H9 (cell line): ENCODE measurements at regions not wholly inside any gene's neighbourhood (a gene's known extent, or its start where the extent isn't known, plus 50 kb on each side); places are given as distances from the start of the nearest gene placed in this dataset.

Source experiments
- DNase-seq: peaks from one replicate; pipeline ENCODE4 v3.0.0-alpha.2; 2017
- H2AFZ ChIP-seq: one replicate; pipeline ENCODE4 v1.6.1; 2013; ENCODE audit warnings: mild to moderate bottlenecking, low read length, control low read depth, moderate library complexity
- H2AK5ac ChIP-seq: 2 replicates; pipeline ENCODE4 v1.6.1; 2013; ENCODE audit warnings: low read length, control low read depth, mixed read lengths; ENCODE audit not compliant: insufficient read length
- H2BK120ac ChIP-seq: one replicate; pipeline ENCODE4 v1.6.1; 2013; ENCODE audit warnings: low read depth, mild to moderate bottlenecking, low read length, control low read depth, inconsistent platforms; ENCODE audit not compliant: poor library complexity, severe bottlenecking
- H2BK12ac ChIP-seq: 2 replicates; pipeline ENCODE4 v1.6.1; 2013; ENCODE audit warnings: low read length, control low read depth, mixed read lengths, low read depth; ENCODE audit not compliant: insufficient read length
- H2BK15ac ChIP-seq: 2 replicates; pipeline ENCODE4 v1.6.1; 2013; ENCODE audit warnings: low read depth, low read length, control low read depth
- H2BK20ac ChIP-seq: one replicate; pipeline ENCODE4 v1.6.1; 2013; ENCODE audit warnings: low read depth, mild to moderate bottlenecking, low read length, control low read depth, inconsistent platforms; ENCODE audit not compliant: poor library complexity, severe bottlenecking
- H2BK5ac ChIP-seq: 2 replicates; pipeline ENCODE4 v1.6.1; 2013; ENCODE audit warnings: low read length, control low read depth, mixed read lengths; ENCODE audit not compliant: insufficient read length
- H3K14ac ChIP-seq: 2 replicates; pipeline ENCODE4 v1.6.1; 2013; ENCODE audit warnings: low read length, control low read depth; ENCODE audit not compliant: insufficient read depth
- H3K18ac ChIP-seq: 2 replicates; pipeline ENCODE4 v1.6.1; 2013; ENCODE audit warnings: low read depth, mild to moderate bottlenecking, mixed read lengths, low read length, control low read depth; ENCODE audit not compliant: insufficient read length
- H3K23ac ChIP-seq: 2 replicates; pipeline ENCODE4 v1.6.1; 2013; ENCODE audit warnings: low read length, control low read depth, mixed read lengths, low read depth; ENCODE audit not compliant: insufficient read length
- H3K23me2 ChIP-seq: 2 replicates; pipeline ENCODE4 v1.6.1; 2013; ENCODE audit warnings: low read depth, mild to moderate bottlenecking, mixed read lengths, low read length, control low read depth; ENCODE audit not compliant: insufficient read length, poor library complexity, severe bottlenecking
- H3K27ac ChIP-seq: 2 replicates; pipeline ENCODE4 v1.5.1; 2013; ENCODE audit warnings: low read length, control low read depth, mixed read lengths, low read depth; ENCODE audit not compliant: insufficient read length
- H3K27me3 ChIP-seq: 2 replicates; pipeline ENCODE4 v1.6.1; 2013; ENCODE audit warnings: low read length, control low read depth, inconsistent platforms; ENCODE audit not compliant: insufficient read depth
- H3K4ac ChIP-seq: 2 replicates; pipeline ENCODE4 v1.6.1; 2013; ENCODE audit warnings: low read depth, mild to moderate bottlenecking, control low read depth, inconsistent platforms, low read length, moderate library complexity
- H3K4me1 ChIP-seq: 2 replicates; pipeline ENCODE4 v1.6.1; 2013; ENCODE audit warnings: low read length, control low read depth, inconsistent platforms; ENCODE audit not compliant: insufficient read depth
- H3K4me2 ChIP-seq: 2 replicates; pipeline ENCODE4 v1.6.1; 2013; ENCODE audit warnings: low read length, control low read depth, mixed read lengths; ENCODE audit not compliant: insufficient read length, insufficient read depth
- H3K56ac ChIP-seq: 2 replicates; pipeline ENCODE4 v1.6.1; 2013; ENCODE audit warnings: low read depth, mild to moderate bottlenecking, mixed read lengths, low read length, control low read depth; ENCODE audit not compliant: insufficient read length
- H3K79me1 ChIP-seq: 2 replicates; pipeline ENCODE4 v1.6.1; 2013; ENCODE audit warnings: low read depth, mild to moderate bottlenecking, moderate library complexity, low read length, control low read depth, inconsistent platforms; ENCODE audit not compliant: insufficient read depth, poor library complexity, severe bottlenecking
- H3K79me2 ChIP-seq: 2 replicates; pipeline ENCODE4 v1.6.1; 2013; ENCODE audit warnings: low read length, control low read depth, inconsistent platforms; ENCODE audit not compliant: insufficient read depth
- H3K9ac ChIP-seq: 2 replicates; pipeline ENCODE4 v1.6.1; 2013; ENCODE audit warnings: low read length, control low read depth, mixed read lengths; ENCODE audit not compliant: insufficient read length; ENCODE audit errors: extremely low read depth
- H3K9me3 ChIP-seq: one replicate; pipeline ENCODE4 v1.6.1; 2013; ENCODE audit warnings: low read depth, low read length, inconsistent platforms; ENCODE audit not compliant: control insufficient read depth
- H3T11ph ChIP-seq: one replicate; pipeline ENCODE4 v1.6.1; 2013; ENCODE audit warnings: mild to moderate bottlenecking, low read length, control low read depth, inconsistent platforms
- H4K20me1 ChIP-seq: one replicate; pipeline ENCODE4 v1.6.1; 2013; ENCODE audit not compliant: control insufficient read depth, insufficient read length, insufficient read depth
- H4K5ac ChIP-seq: 2 replicates; pipeline ENCODE4 v1.6.1; 2013; ENCODE audit warnings: low read depth, mild to moderate bottlenecking, mixed read lengths, low read length, control low read depth; ENCODE audit not compliant: insufficient read length
- H4K8ac ChIP-seq: replicated peaks from 2 replicates; pipeline ENCODE4 v1.6.1; 2013; ENCODE audit warnings: low read length, control low read depth, mixed read lengths, low read depth; ENCODE audit not compliant: insufficient read length
- H4K91ac ChIP-seq: 2 replicates; pipeline ENCODE4 v1.6.1; 2013; ENCODE audit warnings: low read depth, mild to moderate bottlenecking, moderate library complexity, mixed read lengths, low read length, control low read depth; ENCODE audit not compliant: insufficient read length
- H3K27ac Mint-ChIP-seq, 3 experiments: 2 replicates in 2 of 3; 3 replicates in 1 of 3; pipeline ENCODE4 v1.8.0; 2020 to 2021; ENCODE audit warnings: mixed read lengths in 3 of 3, mild to moderate bottlenecking in 1 of 3, moderate library complexity in 1 of 3
- H3K27me3 Mint-ChIP-seq: 2 replicates; pipeline ENCODE4 v1.8.0; 2021; ENCODE audit warnings: low read depth, mild to moderate bottlenecking, moderate library complexity, mixed read lengths
- H3K36me3 Mint-ChIP-seq, 3 experiments: 2 replicates in 2 of 3; 3 replicates in 1 of 3; pipeline ENCODE4 v1.8.0; 2020 to 2021; ENCODE audit warnings: low read depth in 3 of 3, mixed read lengths in 3 of 3; ENCODE audit not compliant: insufficient read depth in 1 of 3
- H3K4me1 Mint-ChIP-seq, 2 experiments: 2 replicates each; pipeline ENCODE4 v1.8.0; 2020; ENCODE audit warnings: mixed read lengths in 2 of 2
- H3K4me3 Mint-ChIP-seq, 2 experiments: 2 replicates in 1 of 2; 3 replicates in 1 of 2; pipeline ENCODE4 v1.8.0; 2020 to 2021; ENCODE audit warnings: mild to moderate bottlenecking in 2 of 2, mixed read lengths in 2 of 2, moderate library complexity in 1 of 2
- H3K9me3 Mint-ChIP-seq, 2 experiments: 2 replicates in 1 of 2; 3 replicates in 1 of 2; pipeline ENCODE4 v1.8.0; 2020; ENCODE audit warnings: mild to moderate bottlenecking in 2 of 2, mixed read lengths in 2 of 2, moderate library complexity in 1 of 2
- WGBS: extraction: QIAGEN DNeasy Blood & Tissue Kit; methylation state at CpG from one replicate; pipeline ENCODE4 v1.1.7; 2013; ENCODE audit warnings: missing lambda C conversion rate, low lambda C conversion rate, mixed read lengths; ENCODE audit not compliant: insufficient read length; ENCODE audit errors: extremely low coverage; 5-methylcytosine and 5-hydroxymethylcytosine counted together
- TF ChIP-seq, protein P1 (sequence below): fragments of 200-600 bp; sonication (generic); conservative IDR thresholded peaks from 3 replicates; pipeline ENCODE4 v1.8.0; 2021; ENCODE audit warnings: antibody characterized with exemption, mild to moderate bottlenecking

GRCh38 chr13:105121221-105121620 is 1414.2 kb downstream of the EFNB2 start:
- no peak overlapping the region for H3T11ph ChIP-seq
- no peak overlapping the region for H3K23ac ChIP-seq
- H2BK20ac ChIP-seq, result no peak overlapping the region
- no peak overlapping the region for H3K56ac ChIP-seq
- no peak overlapping the region for H3K4ac ChIP-seq
- H3K14ac ChIP-seq, result no peak overlapping the region
- H2BK12ac ChIP-seq, result no peak overlapping the region
- H3K4me2 ChIP-seq, result no peak overlapping the region
- H4K8ac ChIP-seq, result no peak overlapping the region
- H3K4me1 Mint-ChIP-seq, result no peaks in the 10 kb centered on the region
- no peaks in the 10 kb centered on the region for H3K79me2 ChIP-seq
- peaks cover 0 to 7% (median 5%) of the 10 kb centered on the region in 3 experiments; a peak in 2 of 7 replicates for H3K36me3 Mint-ChIP-seq
- no peak overlapping the region for H3K27ac Mint-ChIP-seq
- no peak overlapping the region for H2AK5ac ChIP-seq
- H2BK5ac ChIP-seq, result no peak overlapping the region
- no peaks in the 10 kb centered on the region for H3K27me3 ChIP-seq
- no peaks in the 10 kb centered on the region for H3K79me1 ChIP-seq
- H3K4me1 ChIP-seq, result no peaks in the 10 kb centered on the region
- no peak overlapping the region for H3K4me3 Mint-ChIP-seq
- no peak overlapping the region for H3K27ac ChIP-seq
- no peak overlapping the region for H4K91ac ChIP-seq
- no peaks in the 10 kb centered on the region for H4K20me1 ChIP-seq
- no peaks in the 10 kb centered on the region for H3K9me3 ChIP-seq
- no peaks in the 10 kb centered on the region; the same call in none of the 2 replicates for H3K27me3 Mint-ChIP-seq
- H2BK15ac ChIP-seq, result no peak overlapping the region
- H3K9ac ChIP-seq, result no peak overlapping the region
- H3K9me3 Mint-ChIP-seq, result peaks cover 0 to 5% of the 10 kb centered on the region in 2 experiments; a peak in 3 of 5 replicates
- H4K5ac ChIP-seq, result no peak overlapping the region
- no peaks in the 10 kb centered on the region for H3K23me2 ChIP-seq
- no peak overlapping the region for H2AFZ ChIP-seq
- H3K18ac ChIP-seq, result no peak overlapping the region
- no peak overlapping the region for H2BK120ac ChIP-seq
- WGBS, result no CpG with 5 or more reads among the region's 4 CpGs
- DNase-seq, result no peak
- TF ChIP-seq, protein P1, sequence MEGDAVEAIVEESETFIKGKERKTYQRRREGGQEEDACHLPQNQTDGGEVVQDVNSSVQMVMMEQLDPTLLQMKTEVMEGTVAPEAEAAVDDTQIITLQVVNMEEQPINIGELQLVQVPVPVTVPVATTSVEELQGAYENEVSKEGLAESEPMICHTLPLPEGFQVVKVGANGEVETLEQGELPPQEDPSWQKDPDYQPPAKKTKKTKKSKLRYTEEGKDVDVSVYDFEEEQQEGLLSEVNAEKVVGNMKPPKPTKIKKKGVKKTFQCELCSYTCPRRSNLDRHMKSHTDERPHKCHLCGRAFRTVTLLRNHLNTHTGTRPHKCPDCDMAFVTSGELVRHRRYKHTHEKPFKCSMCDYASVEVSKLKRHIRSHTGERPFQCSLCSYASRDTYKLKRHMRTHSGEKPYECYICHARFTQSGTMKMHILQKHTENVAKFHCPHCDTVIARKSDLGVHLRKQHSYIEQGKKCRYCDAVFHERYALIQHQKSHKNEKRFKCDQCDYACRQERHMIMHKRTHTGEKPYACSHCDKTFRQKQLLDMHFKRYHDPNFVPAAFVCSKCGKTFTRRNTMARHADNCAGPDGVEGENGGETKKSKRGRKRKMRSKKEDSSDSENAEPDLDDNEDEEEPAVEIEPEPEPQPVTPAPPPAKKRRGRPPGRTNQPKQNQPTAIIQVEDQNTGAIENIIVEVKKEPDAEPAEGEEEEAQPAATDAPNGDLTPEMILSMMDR, result no peak
